Right cardiac atrium (tissue), 5 donors: ENCODE measurements at regions not wholly inside any gene's neighbourhood (a gene's known extent, or its start where the extent isn't known, plus 50 kb on each side); places are given as distances from the start of the nearest gene placed in this dataset.
"Not testable (repeated sequence)": the region's sequence is repeated elsewhere in the genome, so short reads cannot be mapped to it uniquely, and the experiment has no call there.

Experiments
- ATAC-seq, 2 donors: fragments of 200-7000 bp; cut with Tn5 transposase; one replicate each; pipeline versions ENCODE4 v1.8.0 to v1.9.1; 2020; ENCODE audit warnings: moderate library complexity in 2 of 2, mild to moderate bottlenecking in 1 of 2
- DNase-seq, 3 donors: peaks; one replicate each; pipeline ENCODE4 v3.0.0-alpha.2; 2020
- H3K27ac ChIP-seq: one replicate; pipeline ENCODE4 v1.5.1; 2013; ENCODE audit warnings: mild to moderate bottlenecking, low read length, control low read depth, moderate library complexity
- H3K27me3 ChIP-seq: one replicate; pipeline ENCODE4 v1.6.1; 2013; ENCODE audit not compliant: control insufficient read depth, insufficient read depth
- H3K4me1 ChIP-seq: one replicate; pipeline ENCODE4 v1.6.1; 2013; ENCODE audit warnings: low read length; ENCODE audit not compliant: control insufficient read depth, insufficient read depth
- H3K4me3 ChIP-seq: one replicate; pipeline ENCODE4 v1.5.1; 2013; ENCODE audit warnings: low read length, control low read depth
- H3K9me3 ChIP-seq: one replicate; pipeline ENCODE4 v1.6.1; 2013; ENCODE audit warnings: low read length; ENCODE audit not compliant: control insufficient read depth
- WGBS: extraction: QIAGEN DNeasy Blood & Tissue Kit; methylation state at CpG from one replicate; pipeline ENCODE4 v1.1.7; 2013; 5-methylcytosine and 5-hydroxymethylcytosine counted together
- intact Hi-C, 4 donors: fragments of 100-400 bp; cut with DNase I; formaldehyde crosslinking; loops; one replicate each; pipeline versions ENCODE4 v1.11.0 to v1.14.0; 2022 to 2023
- donor health status: healthy with polysubstance abuse.
- donor health status: DM: no; HTN: yes; CAD: no.
- donor health status: DM: no; HTN: no; CAD: no.
- donor health status: DM: no; HTN: yes; CAD: no; lungs with severe emphysema.
- donor health status: DM: yes; HTN: yes; CAD: no.

DNA sequence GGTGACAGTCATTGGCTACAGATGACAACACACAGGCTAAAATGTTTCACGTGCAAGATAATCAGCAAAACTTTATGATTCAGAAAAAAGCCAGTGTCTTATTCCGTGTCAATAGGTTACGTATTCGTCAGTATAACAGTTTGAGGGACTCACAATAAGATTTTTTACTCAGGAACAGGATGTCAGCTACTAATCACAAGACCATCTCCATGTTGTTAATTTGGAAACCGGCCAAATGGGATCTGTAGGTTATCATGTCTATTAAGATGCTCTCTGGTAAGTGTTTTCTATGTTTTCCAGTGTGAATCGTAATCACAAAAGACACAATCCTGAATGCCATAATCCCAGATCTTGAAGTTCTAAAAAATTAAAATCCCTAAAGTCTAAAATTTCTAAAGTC is 197.3 kb downstream of the ETV1 start:
- H3K27ac ChIP-seq = no peak overlapping the region
- H3K4me3 ChIP-seq = no peak overlapping the region
- DNase-seq (no peak), ATAC-seq (no peak)
- 62% methylated on average over 6 of the region's 6 CpGs for WGBS
- intact Hi-C loops = no loop called here
- no peaks in the 10 kb centered on the region for H3K9me3 ChIP-seq
- no peaks in the 10 kb centered on the region for H3K27me3 ChIP-seq
- no peaks in the 10 kb centered on the region for H3K4me1 ChIP-seq

DNA sequence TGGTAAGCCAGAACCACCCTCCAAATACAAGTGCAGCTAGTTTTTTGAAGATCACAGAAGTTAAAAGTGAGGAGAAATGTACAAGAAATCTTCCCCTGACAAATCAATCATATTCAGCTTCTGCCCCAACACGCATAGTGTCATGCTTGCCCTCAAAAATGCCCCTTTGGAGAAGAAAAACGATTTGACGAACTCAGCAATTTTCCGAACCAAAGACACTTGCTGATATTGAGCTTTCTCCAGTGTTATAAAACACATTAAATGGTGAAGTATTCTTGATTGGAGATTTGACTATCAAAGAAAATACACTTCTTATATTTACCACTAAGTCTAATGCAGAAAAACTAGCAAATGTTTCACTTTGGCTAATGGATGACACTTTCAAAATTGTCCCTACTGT is 195.5 kb downstream of the ETV1 start:
- no peak for DNase-seq
- intact Hi-C loops = no loop called here

DNA sequence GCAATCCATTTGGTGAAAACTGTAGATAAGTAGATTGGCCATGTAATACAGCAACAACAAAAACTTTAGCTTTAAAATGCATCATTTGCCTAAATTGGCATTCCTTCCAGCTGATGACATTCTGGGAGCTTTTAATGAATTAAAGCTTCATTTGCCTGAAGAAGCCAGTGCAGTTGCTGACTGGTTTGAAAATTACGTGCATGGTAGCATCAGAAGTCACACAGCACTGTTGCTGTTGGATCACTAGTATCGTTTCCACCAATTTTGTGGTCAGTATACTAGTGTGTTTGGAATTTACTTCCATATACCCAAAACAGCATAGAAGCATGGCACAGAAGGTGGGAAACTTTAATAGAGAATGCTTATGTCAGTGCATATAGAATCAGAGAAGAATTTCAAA is 194.9 kb downstream of the ETV1 start:
- 82% methylated on average over 2 of the region's 2 CpGs for WGBS
- ATAC-seq (no peak), DNase-seq (no peak)
- H3K27ac ChIP-seq = no peak overlapping the region
- no peaks in the 10 kb centered on the region for H3K9me3 ChIP-seq
- H3K27me3 ChIP-seq = no peaks in the 10 kb centered on the region
- no peak overlapping the region for H3K4me3 ChIP-seq
- H3K4me1 ChIP-seq = no peaks in the 10 kb centered on the region
- intact Hi-C loops = no loop called here

More for the DNA sequence above, 195.5 kb downstream of the ETV1 start:
- no peaks in the 10 kb centered on the region for H3K27me3 ChIP-seq
- ATAC-seq = no peak
- H3K4me3 ChIP-seq = no peak overlapping the region
- H3K9me3 ChIP-seq = no peaks in the 10 kb centered on the region
- no peak overlapping the region for H3K27ac ChIP-seq
- WGBS = 81% methylated on average over 4 of the region's 4 CpGs
- H3K4me1 ChIP-seq = no peaks in the 10 kb centered on the region

DNA sequence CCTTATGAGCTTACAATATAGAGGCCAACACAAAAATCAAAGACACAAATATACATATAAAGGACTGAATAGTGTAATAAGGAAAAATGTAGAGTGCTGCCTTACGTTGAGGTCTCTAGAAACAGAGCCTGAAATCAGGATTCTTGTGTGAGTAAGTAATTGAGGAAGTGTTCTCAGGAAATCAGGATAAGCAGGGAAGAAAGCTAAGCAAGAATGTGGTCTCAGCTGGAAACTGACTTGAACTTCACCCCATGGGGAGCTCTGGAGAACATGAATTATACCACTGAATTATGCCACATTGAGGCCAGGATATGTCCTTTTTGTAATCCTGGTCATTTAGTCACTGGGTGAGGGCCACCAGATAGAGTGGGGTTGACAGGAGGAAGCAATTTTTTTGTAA is 191.9 kb downstream of the ETV1 start:
- H3K4me3 ChIP-seq = no peak overlapping the region
- intact Hi-C loops = no loop called here

DNA sequence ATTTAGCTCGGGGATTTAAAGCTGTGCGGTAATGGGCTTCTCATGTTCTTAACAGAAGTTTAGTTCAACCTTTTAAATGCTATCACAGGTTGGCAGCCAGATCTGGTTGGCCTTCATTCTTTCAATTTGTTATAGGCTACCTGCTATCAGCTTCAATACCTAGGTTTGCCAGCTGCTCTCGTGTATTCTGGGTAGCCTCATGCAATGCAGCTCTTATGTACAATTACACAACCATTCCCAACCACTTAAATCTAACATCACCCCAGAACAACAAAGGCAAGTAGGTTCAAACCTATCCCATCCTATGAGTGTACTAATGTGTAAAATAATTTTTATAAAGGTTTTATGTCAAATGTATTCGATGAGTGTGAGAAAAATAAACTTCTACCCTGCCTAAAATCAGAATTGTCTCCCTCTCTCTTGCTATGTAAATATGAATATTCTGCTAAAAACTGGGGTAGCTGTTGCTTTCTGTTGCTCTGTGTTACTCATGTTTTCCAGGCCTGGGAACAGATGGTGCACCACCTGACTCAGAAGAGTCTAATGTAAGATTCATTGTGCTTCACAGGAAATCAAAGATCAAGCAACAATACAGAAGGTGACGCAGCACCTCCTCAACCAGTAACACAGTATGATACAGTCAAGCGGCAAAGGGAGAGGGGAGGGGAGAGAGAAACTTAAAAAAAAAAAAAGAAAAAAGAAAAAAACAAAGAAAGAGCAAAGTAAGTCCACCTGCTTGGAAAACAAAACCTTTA is 188.6 kb downstream of the ETV1 start:
- Histone ChIP-seq H3K4me3 (no peak overlapping the region), H3K9me3 (no peaks in the 10 kb centered on the region), H3K4me1 (no peaks in the 10 kb centered on the region), H3K27me3 (no peaks in the 10 kb centered on the region), H3K27ac (no peak overlapping the region)
- intact Hi-C loops = no loop called here
- WGBS = 78% methylated on average over 6 of the region's 6 CpGs
- ATAC-seq (no peak), DNase-seq (no peak)

More for the DNA sequence above, 191.9 kb downstream of the ETV1 start:
- WGBS = 58% methylated on average over 1 of the region's 1 CpG
- Histone ChIP-seq H3K27ac (no peak overlapping the region), H3K9me3 (no peaks in the 10 kb centered on the region), H3K27me3 (no peaks in the 10 kb centered on the region), H3K4me1 (no peaks in the 10 kb centered on the region)
- no peak for ATAC-seq
- no peak for DNase-seq

DNA sequence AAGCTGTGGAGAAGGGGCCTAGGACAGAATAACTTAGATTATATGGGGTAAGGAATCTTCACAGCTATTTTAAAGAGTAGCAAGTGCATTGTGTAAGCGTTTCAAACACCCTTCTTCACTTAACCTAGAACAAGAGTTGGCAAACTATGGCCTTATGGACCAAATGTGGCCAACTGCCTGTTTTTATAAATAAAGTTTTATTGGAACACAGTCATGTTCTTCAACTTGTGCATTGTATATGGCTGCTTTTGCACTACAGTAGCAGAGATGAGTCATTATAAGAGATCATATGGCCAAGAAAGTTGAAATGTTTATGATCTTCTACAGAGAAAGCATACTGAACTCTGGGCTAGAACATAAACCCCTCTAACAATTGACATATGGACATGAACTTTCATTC is 187.8 kb downstream of the ETV1 start:
- H3K27ac ChIP-seq = no peak overlapping the region
- no peaks in the 10 kb centered on the region for H3K9me3 ChIP-seq
- no peaks in the 10 kb centered on the region for H3K4me1 ChIP-seq
- ATAC-seq (no peak), DNase-seq (no peak)
- 82% methylated on average over 1 of the region's 1 CpG for WGBS
- intact Hi-C loops = no loop called here
- H3K4me3 ChIP-seq = no peak overlapping the region
- H3K27me3 ChIP-seq = no peaks in the 10 kb centered on the region

DNA sequence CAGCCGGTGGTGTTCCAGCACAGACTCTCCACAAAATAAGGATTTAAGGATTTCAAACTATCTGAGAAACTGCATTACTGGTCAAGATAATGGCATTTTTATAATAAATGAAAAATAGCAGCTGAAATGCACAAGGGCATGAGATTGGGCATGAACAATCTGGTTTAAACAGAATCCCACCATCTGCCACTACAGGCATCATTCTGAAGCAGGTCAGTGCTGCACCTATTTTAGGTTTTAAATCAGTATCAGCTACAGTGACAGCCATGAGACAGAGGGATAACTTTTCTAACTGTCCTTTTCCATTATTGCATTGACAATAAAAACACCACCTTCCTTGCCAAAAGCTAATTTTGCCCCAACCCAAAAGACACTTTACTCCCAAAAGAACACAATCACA is 186.8 kb downstream of the ETV1 start:
- no peak overlapping the region for H3K4me3 ChIP-seq
- WGBS = 88% methylated on average over 1 of the region's 1 CpG
- no peaks in the 10 kb centered on the region for H3K27me3 ChIP-seq
- ATAC-seq (no peak), DNase-seq (no peak)
- no peak overlapping the region for H3K27ac ChIP-seq
- H3K4me1 ChIP-seq = no peaks in the 10 kb centered on the region
- intact Hi-C loops = no loop called here
- no peaks in the 10 kb centered on the region for H3K9me3 ChIP-seq

DNA sequence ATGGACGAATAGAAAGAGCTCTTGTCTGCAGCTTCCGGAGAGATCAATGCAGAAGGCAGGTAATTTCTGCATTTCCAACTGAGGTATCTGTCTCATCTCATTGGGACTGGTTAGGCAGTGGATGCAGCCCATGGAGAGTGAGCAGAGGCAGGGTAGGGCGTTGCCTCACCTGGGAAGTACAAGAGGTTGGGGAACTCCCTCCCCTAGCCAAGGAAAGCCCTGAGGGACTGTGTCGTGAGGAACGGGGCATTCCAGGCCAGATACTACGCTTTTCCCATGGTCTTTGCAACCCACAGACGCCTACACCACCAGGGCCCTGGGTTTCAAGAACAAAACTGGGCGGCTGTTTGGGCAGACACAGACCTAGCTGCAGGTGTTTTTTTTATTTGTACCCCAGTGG is 186.3 kb downstream of the ETV1 start:
- no peak overlapping the region for H3K4me3 ChIP-seq
- no peaks in the 10 kb centered on the region for H3K9me3 ChIP-seq
- intact Hi-C loops = no loop called here
- WGBS = 89% methylated on average over 8 of the region's 8 CpGs
- ATAC-seq = no peak
- DNase-seq = no peak
- H3K27me3 ChIP-seq = no peaks in the 10 kb centered on the region
- no peaks in the 10 kb centered on the region for H3K4me1 ChIP-seq
- H3K27ac ChIP-seq = no peak overlapping the region

DNA sequence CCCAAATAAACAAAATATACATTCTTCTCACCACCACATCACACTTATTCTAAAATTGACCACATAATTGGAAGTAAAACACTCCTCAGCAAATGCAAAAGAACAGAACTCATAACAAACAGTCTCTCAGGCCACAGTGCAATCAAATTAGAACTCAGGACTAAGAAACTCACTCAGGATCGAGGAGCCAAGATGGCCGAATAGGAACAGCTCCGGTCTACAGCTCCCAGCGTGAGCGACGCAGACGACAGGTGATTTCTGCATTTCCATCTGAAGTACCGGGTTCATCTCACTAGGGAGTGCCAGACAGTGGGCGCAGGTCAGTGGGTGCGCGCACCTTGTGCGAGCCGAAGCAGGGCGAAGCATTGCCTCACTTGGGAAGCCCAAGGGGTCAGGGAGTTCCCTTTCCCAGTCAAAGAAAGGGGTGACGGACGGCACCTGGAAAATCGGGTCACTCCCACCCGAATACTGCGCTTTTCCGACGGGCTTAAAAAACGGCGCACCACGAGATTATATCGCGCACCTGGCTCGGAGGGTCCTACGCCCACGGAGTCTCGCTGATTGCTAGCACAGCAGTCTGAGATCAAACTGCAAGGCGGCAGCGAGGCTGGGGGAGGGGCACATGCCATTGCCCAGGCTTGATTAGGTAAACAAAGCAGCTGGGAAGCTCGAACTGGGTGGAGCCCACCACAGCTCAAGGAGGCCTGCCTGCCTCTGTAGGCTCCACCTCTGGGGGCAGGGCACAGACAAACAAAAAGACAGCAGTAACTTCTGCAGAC is 183.2 kb downstream of the ETV1 start:
- DNase-seq, H3K27me3 ChIP-seq, intact Hi-C loops, H3K9me3 ChIP-seq, H3K4me1 ChIP-seq, H3K27ac ChIP-seq, H3K4me3 ChIP-seq, ATAC-seq: not testable (repeated sequence)
- WGBS = 87% methylated on average over 33 of the region's 33 CpGs

DNA sequence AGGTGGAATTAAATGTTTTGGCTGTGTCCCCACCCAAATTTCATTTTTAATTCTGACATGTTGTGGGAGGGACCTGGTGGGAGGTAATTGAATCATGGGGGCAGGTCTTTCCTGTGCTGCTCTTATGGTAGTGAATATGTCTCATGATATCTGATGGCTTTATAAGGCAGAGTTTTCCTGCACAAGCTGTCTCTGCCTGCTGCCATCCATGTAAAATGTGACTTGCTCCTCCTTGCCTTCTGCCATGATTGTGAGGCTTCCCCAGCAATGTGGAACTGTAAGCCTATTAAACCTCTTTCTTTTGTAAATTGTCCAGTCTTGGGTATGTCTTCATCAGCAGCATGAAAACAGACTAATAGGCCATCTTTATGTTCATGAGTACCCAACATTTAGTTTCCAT is 172.2 kb downstream of the ETV1 start:
- H3K27ac ChIP-seq, H3K4me1 ChIP-seq, ATAC-seq, H3K27me3 ChIP-seq, H3K9me3 ChIP-seq, H3K4me3 ChIP-seq, DNase-seq, intact Hi-C loops: not testable (repeated sequence)

DNA sequence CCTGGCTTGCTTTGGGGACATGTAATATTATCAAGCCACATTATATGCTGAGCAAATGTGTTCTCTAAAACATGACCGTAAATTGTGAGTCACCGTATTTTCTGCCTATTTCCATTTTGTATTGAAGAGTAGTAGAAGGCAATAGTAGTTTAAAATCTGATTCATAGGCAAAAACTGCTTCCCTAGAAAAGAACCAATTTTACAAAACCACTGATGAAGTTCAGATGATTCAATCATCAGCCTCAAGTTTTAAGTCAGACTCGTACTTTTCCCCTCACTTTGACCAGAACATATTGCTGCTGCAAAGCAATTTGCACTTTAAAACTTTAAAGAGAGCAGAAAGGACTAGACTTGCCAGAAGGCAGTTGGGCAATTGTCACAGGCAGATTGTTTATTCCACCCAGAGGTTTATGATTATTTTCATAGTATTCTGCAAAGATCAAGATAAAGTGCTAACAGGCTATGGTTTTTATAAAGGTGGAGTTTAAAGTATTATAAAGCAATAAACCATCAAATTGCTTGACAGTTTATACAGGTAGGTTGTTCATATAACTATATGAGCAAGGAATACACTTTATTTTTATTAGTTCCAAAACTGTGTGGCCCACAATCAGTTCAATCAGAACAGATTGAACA is 168.2 kb downstream of the ETV1 start:
- no peak for DNase-seq
- no peaks in the 10 kb centered on the region for H3K4me1 ChIP-seq
- ATAC-seq = no peak
- H3K27me3 ChIP-seq = no peaks in the 10 kb centered on the region
- intact Hi-C loops = no loop called here
- H3K27ac ChIP-seq = no peak overlapping the region
- no peak overlapping the region for H3K4me3 ChIP-seq
- 91% methylated on average over 3 of the region's 3 CpGs for WGBS
- H3K9me3 ChIP-seq = no peaks in the 10 kb centered on the region
